COLO829 (cell line): ENCODE measurements at regions not wholly inside any gene's neighbourhood (a gene's known extent, or its start where the extent isn't known, plus 50 kb on each side); places are given as distances from the start of the nearest gene placed in this dataset.
"Not testable (repeated sequence)": the region's sequence is repeated elsewhere in the genome, so short reads cannot be mapped to it uniquely, and the experiment has no call there.

ENCODE experiments used
- DNase-seq: peaks from one replicate; pipeline ENCODE4 v3.0.0; 2012; ENCODE audit warnings: low spot score

DNA sequence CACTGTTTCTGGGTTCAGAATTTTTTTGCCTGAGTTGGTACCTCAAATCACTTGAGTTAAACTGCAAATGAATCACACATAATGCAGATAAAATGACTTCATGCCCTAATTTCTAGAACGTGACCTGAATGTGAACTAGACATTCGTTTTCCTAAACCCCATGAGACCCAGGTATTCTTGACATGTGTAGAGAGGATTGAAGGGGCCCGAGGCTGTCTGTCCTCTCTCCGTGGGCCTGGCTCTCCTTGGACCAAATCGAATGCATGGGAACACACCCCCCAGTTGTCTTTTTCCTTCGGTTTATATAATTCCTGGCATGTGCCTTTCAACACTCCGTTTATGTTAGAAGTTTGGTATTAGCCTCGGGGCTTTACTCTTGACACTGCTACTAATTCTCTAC lies 262.4 kb upstream of the PLGLB2 start:
- not testable (repeated sequence) for DNase-seq

DNA sequence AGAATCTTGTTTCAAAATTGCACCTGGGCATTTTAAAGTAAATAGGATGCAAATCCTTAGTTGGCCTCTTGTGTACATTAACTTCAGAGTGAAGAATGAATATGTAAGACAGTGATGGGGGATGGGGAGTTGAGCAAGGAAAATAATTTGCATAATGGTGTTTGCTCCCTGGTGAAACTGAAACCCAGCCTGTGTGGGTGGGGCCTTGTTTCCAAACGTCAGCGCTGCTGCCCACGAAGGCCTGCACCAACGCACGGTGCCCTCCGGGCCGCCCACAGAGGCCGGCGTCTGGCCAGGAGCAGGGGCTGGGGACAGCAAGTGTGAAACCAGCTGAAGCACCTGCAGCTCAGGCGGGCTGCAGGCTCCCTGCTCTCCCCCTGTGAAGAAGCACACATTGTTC lies 262.0 kb upstream of the PLGLB2 start:
- not testable (repeated sequence) for DNase-seq

DNA sequence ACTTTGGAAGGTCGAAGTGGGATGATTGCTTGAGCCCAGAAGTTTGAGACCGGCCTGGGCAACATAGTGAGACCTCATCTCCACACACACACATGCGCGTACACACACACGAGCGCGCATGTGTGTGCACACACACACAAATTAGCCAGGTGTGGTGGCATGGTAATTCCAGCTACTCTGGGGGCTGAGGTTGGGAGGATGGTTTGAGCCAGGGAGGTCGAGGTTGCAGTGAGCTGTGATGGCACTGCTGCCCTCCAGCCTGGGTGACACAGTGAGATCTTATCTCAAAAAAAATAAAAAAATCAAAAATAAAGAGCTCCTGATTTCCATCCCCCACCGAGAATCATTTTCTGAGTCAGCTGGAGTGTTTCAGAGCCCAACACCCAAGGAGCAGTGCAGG lies 261.5 kb upstream of the PLGLB2 start:
- not testable (repeated sequence) for DNase-seq

DNA sequence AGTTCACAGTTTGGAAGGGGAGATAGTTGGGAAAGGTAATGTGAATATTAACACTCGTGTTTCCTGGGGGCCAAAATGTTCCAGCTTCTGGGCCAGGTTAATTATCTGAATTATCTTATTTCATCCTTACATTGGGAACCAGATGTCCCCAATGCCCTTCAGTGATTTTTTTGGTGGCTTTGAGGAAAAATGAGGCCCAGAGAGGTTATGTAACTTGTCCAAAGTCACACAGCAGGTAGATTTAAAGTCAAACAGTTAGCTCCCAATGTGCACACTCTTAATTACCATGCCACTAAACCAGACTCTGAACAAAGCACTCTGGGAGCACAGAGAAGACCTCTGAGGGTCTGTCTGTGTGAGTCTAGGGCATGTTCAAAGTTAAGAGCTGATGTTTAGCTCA lies 259.9 kb upstream of the PLGLB2 start:
- not testable (repeated sequence) for DNase-seq

DNA sequence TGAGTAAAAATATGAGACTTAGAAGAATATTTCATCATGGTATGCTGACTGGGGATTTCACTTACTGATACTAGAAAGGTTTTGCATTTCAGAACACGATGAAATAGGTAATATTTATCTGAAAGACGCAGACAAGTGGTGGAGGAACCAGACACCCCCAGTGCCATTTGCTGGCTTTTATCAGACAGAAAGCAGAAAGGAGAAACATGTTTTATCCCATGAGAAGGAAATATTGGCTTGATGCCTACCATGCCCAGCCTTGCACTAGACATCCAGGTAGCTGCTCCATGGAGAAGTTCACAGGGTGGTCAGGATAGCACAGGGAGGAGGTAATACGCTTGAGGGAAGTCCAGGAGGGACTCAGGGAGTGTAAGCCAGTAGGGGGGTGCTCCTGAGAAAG lies 258.9 kb upstream of the PLGLB2 start:
- not testable (repeated sequence) for DNase-seq

DNA sequence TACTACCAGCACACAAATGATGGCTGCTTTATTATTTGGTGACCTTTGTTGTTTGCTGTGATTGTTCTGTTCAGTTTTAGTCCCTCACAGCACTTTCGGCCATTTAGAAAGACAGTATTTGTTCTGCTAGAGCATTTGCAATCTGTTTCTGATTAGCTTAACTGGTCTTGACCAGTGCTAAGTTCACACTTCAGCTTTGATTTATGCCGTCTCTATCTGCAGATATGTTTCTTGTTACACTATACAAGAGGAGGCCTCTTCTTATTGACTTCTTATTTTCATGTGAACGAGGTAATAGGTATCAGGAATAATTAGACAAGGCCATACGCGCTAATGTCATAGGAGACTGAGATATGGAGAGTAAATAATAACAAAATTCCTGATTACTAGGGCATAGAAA lies 253.0 kb upstream of the PLGLB2 start:
- not testable (repeated sequence) for DNase-seq

DNA sequence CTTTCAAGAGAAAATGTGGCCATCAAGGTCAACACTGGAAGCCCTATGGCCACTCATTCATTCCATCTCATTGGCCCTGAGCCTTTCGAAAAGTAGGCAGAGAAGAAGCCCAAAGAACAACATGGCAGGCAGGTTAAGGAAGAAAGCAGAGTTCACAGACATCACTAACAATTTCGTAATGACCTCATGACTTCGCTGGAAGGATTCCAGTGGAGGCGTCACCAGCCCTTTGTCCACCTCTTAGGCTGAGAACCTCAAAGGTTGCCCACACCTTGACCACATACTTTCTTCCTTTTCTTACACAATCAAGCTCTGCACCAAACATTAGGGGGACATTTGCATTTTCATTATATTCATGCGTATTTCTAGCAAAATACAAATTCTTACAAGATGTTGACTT lies 252.4 kb upstream of the PLGLB2 start:
- not testable (repeated sequence) for DNase-seq

DNA sequence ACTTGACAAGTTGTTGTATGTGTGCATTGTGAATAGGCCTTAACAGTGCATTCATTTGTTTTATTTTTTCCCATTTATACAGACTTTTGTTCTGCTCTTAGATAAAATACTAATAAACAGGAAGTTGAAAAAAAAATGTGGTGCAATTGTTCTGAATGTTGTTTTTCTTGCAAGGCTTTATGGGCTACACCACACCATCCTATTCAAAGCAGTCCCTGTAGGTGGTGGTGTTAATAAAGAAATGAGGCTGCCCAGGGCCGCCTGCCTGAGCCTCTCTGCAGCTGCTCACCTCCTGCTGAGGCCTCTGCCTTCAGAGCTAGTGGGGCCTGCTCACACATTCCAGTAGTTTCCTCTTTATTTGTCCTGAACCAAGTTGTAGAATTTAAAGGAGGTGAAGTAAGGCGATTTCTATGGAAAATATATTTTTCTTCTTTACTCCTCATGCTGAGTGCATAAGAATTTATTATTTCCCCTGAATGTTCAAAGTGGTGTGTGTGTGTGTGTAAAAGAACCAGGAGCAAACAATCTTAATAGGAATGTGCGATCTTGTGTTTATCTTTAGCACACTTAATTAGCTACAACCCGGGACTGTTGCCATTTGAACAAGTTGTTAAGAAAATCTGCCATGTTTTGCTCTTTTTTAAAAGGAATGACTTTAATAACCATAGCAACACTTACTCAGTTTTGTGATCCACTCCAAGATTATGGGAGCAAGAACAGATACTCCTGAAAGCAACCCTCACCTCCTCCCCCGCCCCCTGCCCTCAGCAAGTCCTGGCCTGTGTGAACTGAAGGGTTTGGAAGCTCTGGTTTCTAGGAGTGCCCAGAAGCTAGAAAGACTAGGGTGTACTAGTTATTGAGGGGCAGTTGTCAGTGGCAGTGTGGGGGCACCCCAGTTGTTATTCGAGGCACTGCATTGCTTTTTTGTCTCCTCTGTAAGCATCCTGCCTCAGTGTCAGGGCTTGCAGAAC lies 251.6 kb upstream of the PLGLB2 start:
- DNase-seq = not testable (repeated sequence)

DNA sequence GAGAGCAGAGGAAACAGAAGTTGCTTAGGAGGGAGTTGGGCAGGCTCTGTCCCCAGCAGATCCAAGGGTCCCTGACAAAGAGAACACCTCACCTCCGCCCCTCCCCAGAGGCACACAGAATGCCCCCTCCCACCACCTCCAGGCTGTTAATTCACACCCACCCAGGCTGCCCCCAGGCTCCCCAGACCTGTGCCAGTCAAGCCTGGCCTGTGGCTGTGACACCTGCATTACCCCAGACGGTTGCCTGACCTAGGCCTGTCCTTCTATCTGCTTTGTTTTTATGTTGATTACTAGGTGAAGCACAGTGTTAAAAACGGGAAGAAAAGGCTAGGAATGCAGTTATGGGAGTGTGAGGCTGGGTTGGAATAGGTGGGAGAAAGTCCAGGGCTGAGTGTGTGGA lies 250.8 kb upstream of the PLGLB2 start:
- not testable (repeated sequence) for DNase-seq

DNA sequence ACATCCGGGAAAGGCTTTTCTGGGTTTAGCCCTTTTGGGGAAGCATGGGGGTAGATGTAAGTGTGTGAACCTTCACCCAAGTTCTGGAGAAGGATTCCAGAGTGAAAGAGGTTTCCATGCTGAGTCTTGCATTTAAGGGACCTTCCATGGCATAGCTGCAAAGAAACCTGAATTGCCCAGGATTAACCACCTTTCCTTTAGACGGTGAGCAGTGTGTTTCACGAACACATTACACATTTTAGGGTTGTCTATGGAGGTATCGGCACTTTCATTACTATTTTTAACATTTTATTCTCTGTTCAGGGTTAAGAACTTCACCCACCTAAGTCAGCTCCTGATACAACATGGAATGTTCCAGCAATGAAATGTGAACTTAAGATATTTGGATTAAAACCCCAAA lies 250.2 kb upstream of the PLGLB2 start:
- DNase-seq = not testable (repeated sequence)

DNA sequence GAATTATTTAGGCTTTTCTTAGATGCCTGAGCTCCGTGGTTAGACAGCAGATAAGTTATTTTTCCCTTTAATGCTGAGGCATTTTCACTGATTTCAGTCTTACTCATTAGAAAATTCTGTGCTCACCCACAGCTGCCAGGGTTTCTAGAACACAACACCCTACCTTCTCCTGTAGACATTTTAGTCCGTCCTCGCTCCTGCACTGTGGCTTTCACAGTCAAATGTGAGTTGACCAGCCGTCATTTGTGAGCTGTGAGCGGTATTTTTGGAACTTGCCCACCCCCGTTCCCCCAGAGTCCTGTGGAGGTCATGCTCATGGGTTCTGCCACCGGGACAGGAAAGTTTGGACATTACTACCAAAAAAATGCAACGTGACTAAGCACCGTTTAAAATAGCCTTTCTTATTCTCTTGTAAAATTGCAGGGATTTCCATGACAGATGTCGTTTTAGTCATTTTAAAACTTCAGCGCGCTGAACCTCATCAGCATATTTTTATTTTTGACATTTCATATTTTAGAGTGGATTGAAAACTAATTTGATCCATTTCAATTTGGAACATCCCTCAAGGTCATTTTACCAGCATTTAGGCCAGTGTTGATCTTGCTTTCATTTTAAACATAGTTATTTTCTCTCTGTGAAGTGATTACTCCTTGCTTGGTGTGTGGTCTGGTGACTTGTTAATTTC lies 249.6 kb upstream of the PLGLB2 start:
- DNase-seq = not testable (repeated sequence)

DNA sequence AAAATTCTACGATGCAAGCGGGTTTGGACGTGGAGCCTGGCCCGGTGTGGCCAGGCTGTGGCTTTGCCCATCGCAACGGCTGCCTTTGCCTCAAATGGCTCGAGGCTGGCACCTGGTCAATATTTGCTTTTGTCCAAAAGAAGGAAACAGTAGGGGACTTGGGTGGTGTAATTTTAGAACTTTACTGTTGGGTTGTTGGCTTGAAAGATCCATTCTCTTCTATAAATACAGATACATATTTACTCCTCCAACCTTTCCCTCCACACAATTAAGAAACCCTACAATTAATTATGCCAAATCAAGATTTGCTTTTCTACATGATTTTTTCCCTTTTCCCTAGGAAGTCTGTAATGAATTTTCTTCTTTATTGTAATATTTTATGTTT lies 249.0 kb upstream of the PLGLB2 start:
- DNase-seq = not testable (repeated sequence)

DNA sequence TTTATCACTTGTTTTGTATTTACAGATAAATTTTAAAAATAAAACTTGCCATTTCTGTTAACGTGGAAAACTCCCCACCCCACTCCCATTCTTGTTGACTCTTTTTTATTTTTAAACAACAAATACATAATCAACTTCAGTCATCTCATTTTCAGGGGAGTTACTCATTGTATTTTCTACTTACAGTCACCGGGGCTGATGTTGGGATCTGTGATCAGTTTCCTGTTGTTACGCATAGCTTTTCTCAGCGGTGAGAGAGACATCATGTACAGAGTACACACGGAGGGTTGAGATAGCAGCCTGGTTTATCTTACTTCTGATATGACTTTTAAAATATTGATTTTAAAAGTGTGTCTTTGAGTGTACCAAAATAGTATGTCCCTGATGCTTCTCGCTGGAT lies 248.0 kb upstream of the PLGLB2 start:
- DNase-seq = not testable (repeated sequence)

DNA sequence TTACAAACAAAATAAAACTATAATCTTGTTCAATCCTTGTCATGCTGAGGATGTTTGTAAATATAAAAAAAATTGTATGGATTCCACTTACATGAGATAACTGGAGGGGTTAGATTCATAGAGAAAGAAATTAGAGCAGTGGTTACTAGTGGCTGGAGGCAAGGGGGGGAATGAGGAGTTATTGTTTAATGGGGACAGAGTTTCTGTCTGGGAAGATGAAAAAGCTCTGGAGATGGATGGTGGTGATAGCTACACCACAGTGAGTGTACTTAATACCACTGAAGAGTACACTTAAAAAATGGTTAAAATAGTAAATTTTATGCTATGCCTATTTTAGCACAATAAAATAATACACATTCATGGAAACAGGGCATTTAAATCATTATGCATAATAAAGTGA lies 247.5 kb upstream of the PLGLB2 start:
- DNase-seq = not testable (repeated sequence)

DNA sequence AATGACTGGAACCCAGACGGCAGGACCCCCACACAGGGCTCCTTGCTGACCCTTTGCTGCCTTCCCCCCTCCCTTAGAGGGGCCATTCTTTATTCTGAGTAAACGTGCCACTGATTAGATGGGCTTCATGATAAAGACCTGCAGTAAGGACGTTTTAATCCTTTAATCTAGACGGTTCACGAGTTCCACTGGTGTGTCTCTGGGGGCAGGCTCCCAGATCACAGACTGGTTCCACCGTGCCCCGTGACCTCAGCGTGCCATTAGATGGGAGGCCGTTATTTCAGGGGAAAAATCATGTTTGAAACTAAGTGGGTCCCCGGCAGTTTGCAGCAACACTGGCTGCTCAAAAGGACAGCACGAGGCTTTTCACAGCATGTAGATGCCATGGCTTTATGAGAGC lies 246.9 kb upstream of the PLGLB2 start:
- DNase-seq = not testable (repeated sequence)

DNA sequence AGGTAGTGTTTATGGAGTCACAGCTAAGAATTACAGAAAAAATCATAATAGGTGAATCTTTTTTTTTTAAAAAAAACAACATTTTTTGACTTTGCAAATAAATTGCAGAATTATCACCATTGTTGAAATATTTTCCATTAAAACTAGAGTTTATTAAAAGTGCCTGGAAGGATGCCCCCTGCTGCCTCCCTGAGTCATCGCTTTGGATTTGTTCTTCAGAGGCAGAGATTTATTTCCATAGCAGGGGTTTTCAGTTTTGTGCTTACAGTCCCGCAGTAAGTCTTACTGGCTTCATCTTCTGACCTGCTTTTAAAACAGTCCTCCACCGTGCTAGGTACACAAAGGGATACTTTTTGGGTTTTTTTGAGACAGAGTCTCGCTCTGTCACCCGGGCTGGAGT lies 244.9 kb upstream of the PLGLB2 start:
- DNase-seq = not testable (repeated sequence)

DNA sequence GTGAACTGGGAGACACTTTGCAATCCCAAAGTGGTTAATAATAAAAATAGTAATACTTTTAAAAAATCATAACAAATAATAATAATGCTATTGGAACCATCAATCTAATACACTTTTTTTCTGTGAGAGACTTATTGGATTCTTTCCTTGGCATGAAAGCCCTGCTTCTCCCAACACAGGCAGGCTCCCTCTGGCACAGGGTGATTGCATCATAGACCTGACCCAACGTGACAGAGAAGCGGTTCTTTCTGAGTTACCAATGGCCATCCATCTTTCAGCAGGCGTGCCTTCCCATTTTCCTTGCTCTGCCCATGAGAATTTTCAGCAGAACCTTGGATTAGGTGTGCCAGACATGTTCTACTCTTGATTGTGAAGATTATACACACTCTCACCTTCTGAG lies 242.6 kb upstream of the PLGLB2 start:
- DNase-seq = not testable (repeated sequence)

DNA sequence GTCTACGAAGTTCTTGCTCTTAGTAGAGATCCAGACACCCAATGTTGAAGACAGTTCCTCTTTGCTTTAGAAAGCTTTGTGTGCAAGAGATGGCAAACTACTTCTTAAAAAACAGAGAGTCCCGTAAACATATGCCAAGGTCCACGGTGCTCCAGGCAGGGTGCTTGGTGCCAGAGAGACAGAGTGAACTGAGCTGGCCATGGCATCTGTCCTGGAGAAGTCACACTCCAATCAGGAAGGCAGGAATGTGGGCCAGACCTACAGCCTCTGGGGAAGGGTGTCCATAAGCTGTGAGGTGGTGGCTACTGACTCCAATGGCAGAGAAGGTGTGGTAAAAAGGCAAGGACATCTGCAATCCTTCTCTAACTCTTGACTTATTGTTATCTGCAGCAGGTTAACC lies 242.0 kb upstream of the PLGLB2 start:
- not testable (repeated sequence) for DNase-seq

DNA sequence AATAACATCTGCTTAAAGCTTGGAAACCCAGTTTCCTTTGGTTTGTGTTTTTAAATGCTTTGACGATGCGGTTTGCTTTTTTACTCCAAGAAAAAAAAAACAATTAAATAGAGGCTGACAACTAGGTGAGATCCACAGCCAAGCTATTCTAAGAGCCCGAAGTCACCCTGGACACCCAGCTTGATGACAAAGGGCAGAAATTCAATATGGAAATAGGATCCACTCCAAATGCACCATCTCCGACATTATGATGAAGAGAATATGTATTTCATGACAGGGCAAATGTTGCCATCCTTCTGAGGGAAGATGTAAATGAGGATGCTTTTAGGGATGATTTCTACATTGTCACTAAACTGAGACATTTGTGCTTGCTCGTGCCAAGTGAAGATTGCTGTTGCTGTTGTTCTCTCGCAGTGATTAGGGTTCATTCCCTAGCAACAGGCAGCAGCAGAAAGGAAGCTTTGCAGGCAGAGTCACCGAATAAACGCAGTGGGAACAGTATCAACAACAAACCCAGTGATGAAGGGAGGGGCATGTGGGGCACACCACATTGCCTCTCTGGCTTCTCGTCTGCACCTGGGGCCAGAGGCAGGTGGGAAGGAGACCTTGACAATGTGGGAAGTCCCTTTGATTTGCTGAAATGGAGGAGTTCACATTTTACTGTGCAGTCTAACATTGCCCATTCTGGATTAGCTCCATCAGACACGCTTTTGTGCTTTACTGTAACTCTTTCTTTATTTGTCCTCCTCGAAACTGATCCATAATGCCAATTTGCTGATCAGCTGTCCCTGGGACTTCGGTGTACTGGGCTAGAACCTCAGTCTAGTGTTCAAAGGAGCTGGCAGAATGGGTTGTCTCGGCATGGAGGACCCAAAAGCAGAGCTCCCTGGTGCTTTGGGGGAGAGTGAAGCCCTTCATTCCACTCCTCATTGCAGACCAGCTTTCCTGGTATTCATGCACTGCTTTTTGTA lies 240.2 kb upstream of the PLGLB2 start:
- not testable (repeated sequence) for DNase-seq

DNA sequence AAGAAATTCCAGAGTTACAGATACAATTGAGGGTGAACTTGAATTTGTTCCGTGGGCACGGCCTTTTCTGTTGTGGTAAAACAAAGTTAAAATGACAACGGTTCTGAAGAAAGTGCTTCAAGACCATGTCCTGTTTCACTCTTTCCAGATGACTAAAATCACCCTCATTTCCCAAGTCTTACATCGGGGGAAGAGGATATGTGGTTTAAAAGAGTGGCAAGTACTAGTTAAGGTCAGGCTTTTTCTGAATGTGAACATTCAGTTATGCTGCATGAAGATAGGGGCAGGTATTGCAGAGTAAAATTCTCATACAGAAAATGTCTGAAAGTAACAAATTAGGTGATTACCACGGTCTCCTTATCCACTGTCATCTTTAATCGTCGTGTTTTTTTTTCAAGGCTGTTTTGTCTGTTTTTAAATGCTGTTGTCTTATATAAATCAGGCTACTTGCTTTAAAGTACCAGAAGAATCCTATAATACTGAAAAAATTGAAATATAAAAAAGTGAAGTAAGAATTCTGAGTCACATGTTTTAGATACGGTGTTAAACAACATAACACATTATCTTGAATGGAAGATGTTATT lies 236.6 kb upstream of the PLGLB2 start:
- DNase-seq = not testable (repeated sequence)

DNA sequence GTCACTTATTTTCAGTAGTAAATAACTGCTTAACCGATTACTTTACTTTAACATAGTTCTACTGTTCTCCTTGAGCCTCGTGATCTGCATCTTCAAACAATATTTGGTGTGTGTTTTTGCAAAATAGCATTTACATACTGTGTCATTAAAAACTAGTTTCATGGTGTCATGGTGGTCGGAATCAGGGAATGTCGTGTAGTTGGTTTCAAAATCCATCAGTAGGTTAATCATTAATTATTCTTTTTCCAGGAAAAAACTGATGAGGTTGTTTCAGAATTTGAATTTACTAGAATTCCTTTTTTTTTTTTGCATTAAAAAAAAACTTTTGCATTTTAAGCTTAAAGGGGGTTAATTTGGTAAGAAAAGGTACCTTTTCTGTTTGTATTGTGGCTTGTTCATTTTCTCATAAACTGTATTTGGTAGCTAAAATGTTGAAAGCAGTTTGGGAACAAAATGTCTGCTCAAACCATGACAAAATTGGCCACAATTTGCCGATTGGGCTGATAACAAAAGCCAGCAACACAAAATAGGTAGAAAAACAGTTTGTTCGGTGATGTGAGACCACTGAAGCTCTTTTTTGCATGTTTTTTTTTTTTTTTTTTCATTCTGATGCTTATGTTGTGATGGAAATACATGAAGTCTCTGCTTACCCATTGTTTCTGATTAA lies 234.9 kb upstream of the PLGLB2 start:
- DNase-seq = not testable (repeated sequence)
